IPS DF 6.9 (cell line): ENCODE measurements at regions not wholly inside any gene's neighbourhood (a gene's known extent, or its start where the extent isn't known, plus 50 kb on each side); places are given as distances from the start of the nearest gene placed in this dataset.

Experiments used
- DNase-seq: peaks from one replicate; pipeline ENCODE4 v3.0.0-alpha.2; 2013; ENCODE audit warnings: low read depth, low spot score
- H3K27ac ChIP-seq: one replicate; pipeline ENCODE4 v1.5.1; 2013; ENCODE audit warnings: low read length, control low read depth
- H3K27me3 ChIP-seq: 2 replicates; pipeline ENCODE4 v1.6.1; 2013; ENCODE audit warnings: mild to moderate bottlenecking, low read length; ENCODE audit not compliant: control insufficient read depth, insufficient read depth
- H3K36me3 ChIP-seq: 2 replicates; pipeline ENCODE4 v1.6.1; 2013; ENCODE audit warnings: low read length; ENCODE audit not compliant: control insufficient read depth, insufficient read depth
- H3K4me1 ChIP-seq: 2 replicates; pipeline ENCODE4 v1.6.1; 2013; ENCODE audit warnings: low read length; ENCODE audit not compliant: control insufficient read depth, insufficient read depth
- H3K4me3 ChIP-seq: 2 replicates; pipeline ENCODE4 v1.5.1; 2013; ENCODE audit warnings: mild to moderate bottlenecking, low read length
- H3K9me3 ChIP-seq: 2 replicates; pipeline ENCODE4 v1.6.1; 2013; ENCODE audit warnings: low read length, inconsistent platforms; ENCODE audit not compliant: control insufficient read depth, insufficient read depth
- WGBS: extraction: QIAGEN DNeasy Blood & Tissue Kit; methylation state at CpG from one replicate; pipeline ENCODE4 v1.1.7; 2013; ENCODE audit warnings: mixed read lengths, missing lambda C conversion rate; ENCODE audit not compliant: insufficient read length, insufficient coverage; 5-methylcytosine and 5-hydroxymethylcytosine counted together

- Histone ChIP-seq H3K27ac (no peak overlapping the region), H3K4me1 (peaks cover 2% of the 10 kb centered on the region; the same call in 1 of the 2 replicates), H3K27me3 (no peaks in the 10 kb centered on the region), H3K9me3 (no peaks in the 10 kb centered on the region), H3K4me3 (no peak overlapping the region), H3K36me3 (no peaks in the 10 kb centered on the region)
- no peak for DNase-seq
These were observed 73.9 kb upstream of the HK2 start for GRCh38 chr2:74759986-74760385.

- no peaks in the 10 kb centered on the region for H3K27me3 ChIP-seq
- no peak overlapping the region for H3K27ac ChIP-seq
- no peaks in the 10 kb centered on the region for H3K36me3 ChIP-seq
- DNase-seq: no peak
- no peaks in the 10 kb centered on the region for H3K9me3 ChIP-seq
- peaks cover 2% of the 10 kb centered on the region; the same call in 1 of the 2 replicates for H3K4me1 ChIP-seq
- no peak overlapping the region for H3K4me3 ChIP-seq
- WGBS: 100% methylated on average over 2 of the region's 6 CpGs
These were observed 72.9 kb upstream of the HK2 start for GRCh38 chr2:74760875-74761630.

- Histone ChIP-seq H3K9me3 (no peaks in the 10 kb centered on the region), H3K27me3 (no peaks in the 10 kb centered on the region), H3K4me3 (no peak overlapping the region), H3K36me3 (no peaks in the 10 kb centered on the region), H3K4me1 (peaks cover 4% of the 10 kb centered on the region), H3K27ac (no peak overlapping the region)
- DNase-seq: no peak
- WGBS: no CpG with 5 or more reads among the region's 3 CpGs
These were observed 71.1 kb upstream of the HK2 start for GRCh38 chr2:74762789-74763188.

- Histone ChIP-seq H3K4me3 (no peak overlapping the region), H3K27ac (no peak overlapping the region), H3K36me3 (no peaks in the 10 kb centered on the region), H3K9me3 (no peaks in the 10 kb centered on the region), H3K27me3 (no peaks in the 10 kb centered on the region), H3K4me1 (peaks cover 4% of the 10 kb centered on the region)
- DNase-seq: no peak
These were observed 69.9 kb upstream of the HK2 start for GRCh38 chr2:74763962-74764428.

GRCh38 chr2:74764429-74765272 is 69.3 kb upstream of the HK2 start:
- WGBS: no CpG with 5 or more reads among the region's 5 CpGs
- no peak overlapping the region for H3K27ac ChIP-seq
- no peak for DNase-seq
- H3K36me3 ChIP-seq: no peaks in the 10 kb centered on the region
- no peaks in the 10 kb centered on the region for H3K9me3 ChIP-seq
- no peaks in the 10 kb centered on the region for H3K27me3 ChIP-seq
- no peak overlapping the region for H3K4me3 ChIP-seq
- H3K4me1 ChIP-seq: peaks cover 4% of the 10 kb centered on the region

GRCh38 chr2:74766780-74767179 is 67.1 kb upstream of the HK2 start:
- Histone ChIP-seq H3K27ac (no peak overlapping the region), H3K4me3 (no peak overlapping the region), H3K9me3 (no peaks in the 10 kb centered on the region), H3K4me1 (peaks cover 4% of the 10 kb centered on the region), H3K36me3 (no peaks in the 10 kb centered on the region), H3K27me3 (no peaks in the 10 kb centered on the region)
- DNase-seq: no peak
- no CpG with 5 or more reads among the region's 3 CpGs for WGBS

GRCh38 chr2:74767618-74768017 is 66.3 kb upstream of the HK2 start:
- DNase-seq: no peak
- Histone ChIP-seq H3K27me3 (no peaks in the 10 kb centered on the region), H3K27ac (no peak overlapping the region), H3K9me3 (no peaks in the 10 kb centered on the region), H3K4me1 (peaks cover 4% of the 10 kb centered on the region), H3K4me3 (no peak overlapping the region), H3K36me3 (no peaks in the 10 kb centered on the region)
- no CpG with 5 or more reads among the region's 2 CpGs for WGBS

- WGBS: no CpG with 5 or more reads among the region's 4 CpGs
These were observed 65.5 kb upstream of the HK2 start for GRCh38 chr2:74768401-74768914.

GRCh38 chr2:74772046-74772445 is 61.9 kb upstream of the HK2 start:
- Histone ChIP-seq H3K36me3 (no peaks in the 10 kb centered on the region), H3K27me3 (no peaks in the 10 kb centered on the region), H3K4me1 (no peaks in the 10 kb centered on the region), H3K9me3 (no peaks in the 10 kb centered on the region), H3K4me3 (no peak overlapping the region), H3K27ac (no peak overlapping the region)
- DNase-seq: no peak

More at GRCh38 chr2:74768401-74768914, 65.5 kb upstream of the HK2 start:
- Histone ChIP-seq H3K4me3 (no peak overlapping the region; the same call in 1 of the 2 replicates), H3K36me3 (no peaks in the 10 kb centered on the region), H3K9me3 (no peaks in the 10 kb centered on the region), H3K27me3 (no peaks in the 10 kb centered on the region), H3K4me1 (peaks cover 4% of the 10 kb centered on the region), H3K27ac (no peak overlapping the region)
- no peak for DNase-seq

- no peaks in the 10 kb centered on the region for H3K36me3 ChIP-seq
- no peaks in the 10 kb centered on the region for H3K27me3 ChIP-seq
- no peak for DNase-seq
- H3K4me3 ChIP-seq: no peak overlapping the region
- peaks cover 2% of the 10 kb centered on the region; the same call in 1 of the 2 replicates for H3K4me1 ChIP-seq
- no peaks in the 10 kb centered on the region for H3K9me3 ChIP-seq
- WGBS: no CpG with 5 or more reads among the region's 8 CpGs
- H3K27ac ChIP-seq: no peak overlapping the region
These were observed 56.6 kb upstream of the HK2 start for GRCh38 chr2:74777161-74777900.
